Progenitor cell of endocrine pancreas (in vitro differentiated cells): ENCODE measurements at regions not wholly inside any gene's neighbourhood (a gene's known extent, or its start where the extent isn't known, plus 50 kb on each side); places are given as distances from the start of the nearest gene placed in this dataset.

Experiments
- DNase-seq: peaks from one replicate; pipeline ENCODE4 v3.0.0; 2021; ENCODE audit warnings: low spot score; ENCODE audit not compliant: unreplicated experiment
- H3K27ac Mint-ChIP-seq: 2 replicates; pipeline ENCODE4 v1.8.0; 2021; ENCODE audit warnings: mild to moderate bottlenecking, moderate library complexity, mixed read lengths
- H3K27me3 Mint-ChIP-seq: 2 replicates; pipeline ENCODE4 v1.8.0; 2021; ENCODE audit warnings: mixed read lengths
- H3K36me3 Mint-ChIP-seq: 2 replicates; pipeline ENCODE4 v1.8.0; 2022; ENCODE audit warnings: mixed read lengths; ENCODE audit not compliant: insufficient read depth
- H3K4me1 Mint-ChIP-seq: 2 replicates; pipeline ENCODE4 v1.8.0; 2021; ENCODE audit warnings: low read depth, mixed read lengths
- H3K4me3 Mint-ChIP-seq: 2 replicates; pipeline ENCODE4 v1.8.0; 2021; ENCODE audit warnings: low read depth, mild to moderate bottlenecking, moderate library complexity, mixed read lengths
- H3K9me3 Mint-ChIP-seq: 2 replicates; pipeline ENCODE4 v1.8.0; 2021; ENCODE audit warnings: low read depth, mixed read lengths
- CTCF ChIP-seq: fragments of 200-600 bp; sonication (generic); IDR thresholded peaks from one replicate; pipeline ENCODE4 v1.5.0; 2021; ENCODE audit warnings: antibody characterized with exemption, mild to moderate bottlenecking; ENCODE audit not compliant: unreplicated experiment

DNA sequence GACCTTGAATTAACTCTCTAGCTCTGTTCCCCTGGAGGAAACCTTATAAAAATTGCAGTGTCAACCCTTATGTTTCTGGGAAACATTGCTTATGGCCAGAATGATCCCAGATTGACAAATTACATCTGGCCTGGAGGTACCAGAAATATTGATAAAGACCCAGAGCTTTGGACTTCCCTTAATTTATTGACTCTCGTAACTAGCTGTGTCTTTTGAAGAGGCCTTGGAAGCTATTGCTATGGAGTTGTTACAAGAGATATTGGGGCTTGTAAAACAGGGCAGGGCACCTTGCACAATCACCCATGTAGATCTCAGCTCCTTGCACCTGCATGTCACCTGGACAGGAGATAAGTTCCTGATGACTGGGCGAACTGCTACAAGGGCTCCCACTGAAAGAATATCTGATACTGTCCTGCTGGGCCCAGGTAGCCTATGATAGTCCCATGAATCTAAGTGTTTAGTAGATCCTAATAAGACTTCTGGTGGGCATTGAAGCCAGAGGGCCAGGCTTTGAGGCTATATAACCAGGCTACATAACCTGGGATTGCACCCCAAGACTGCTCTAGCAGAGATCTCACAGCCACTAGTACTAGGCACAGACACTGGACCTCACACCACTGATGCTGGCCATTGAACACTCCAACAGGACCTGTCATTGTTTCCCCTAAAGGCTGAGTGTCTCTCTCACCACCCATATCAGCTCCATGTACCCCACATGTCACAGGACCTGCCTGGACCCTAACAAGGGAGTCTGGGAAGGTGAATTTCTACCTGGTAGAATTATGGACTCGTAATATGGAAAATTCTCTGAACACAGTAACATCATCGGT is 135.7 kb upstream of the PWP1 start:
- H3K4me1 Mint-ChIP-seq: peaks cover 3% of the 10 kb centered on the region
- no peak overlapping the region for H3K27ac Mint-ChIP-seq
- peaks cover 6% of the 10 kb centered on the region for H3K27me3 Mint-ChIP-seq
- H3K36me3 Mint-ChIP-seq: no peaks in the 10 kb centered on the region
- H3K4me3 Mint-ChIP-seq: no peak overlapping the region
- no peak for TF ChIP-seq CTCF
- no peaks in the 10 kb centered on the region for H3K9me3 Mint-ChIP-seq
- DNase-seq: no peak

DNA sequence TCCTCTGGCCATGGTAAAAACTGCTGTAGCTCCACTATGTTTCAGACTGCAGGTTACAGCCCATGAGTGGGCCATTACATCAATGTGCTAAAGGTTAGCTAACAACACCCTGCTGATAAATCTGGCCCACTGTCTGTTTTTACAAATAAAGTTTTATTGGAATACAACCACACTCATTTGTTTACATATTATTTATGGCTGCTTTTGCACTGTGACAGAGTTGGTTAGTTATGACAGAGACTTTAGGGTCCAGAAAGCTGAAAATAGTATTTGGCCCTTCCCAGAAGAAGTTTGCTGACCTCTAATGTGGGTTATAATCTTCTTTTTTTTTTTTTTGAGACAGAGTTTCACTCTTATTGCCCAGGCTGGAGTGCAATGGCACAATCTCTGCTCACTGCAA is 134.2 kb upstream of the PWP1 start:
- Mint-ChIP-seq H3K36me3 (no peaks in the 10 kb centered on the region), H3K4me3 (no peak overlapping the region), H3K9me3 (no peaks in the 10 kb centered on the region), H3K27me3 (no peaks in the 10 kb centered on the region), H3K4me1 (no peaks in the 10 kb centered on the region), H3K27ac (no peak overlapping the region)
- no peak for TF ChIP-seq CTCF
- DNase-seq: no peak

DNA sequence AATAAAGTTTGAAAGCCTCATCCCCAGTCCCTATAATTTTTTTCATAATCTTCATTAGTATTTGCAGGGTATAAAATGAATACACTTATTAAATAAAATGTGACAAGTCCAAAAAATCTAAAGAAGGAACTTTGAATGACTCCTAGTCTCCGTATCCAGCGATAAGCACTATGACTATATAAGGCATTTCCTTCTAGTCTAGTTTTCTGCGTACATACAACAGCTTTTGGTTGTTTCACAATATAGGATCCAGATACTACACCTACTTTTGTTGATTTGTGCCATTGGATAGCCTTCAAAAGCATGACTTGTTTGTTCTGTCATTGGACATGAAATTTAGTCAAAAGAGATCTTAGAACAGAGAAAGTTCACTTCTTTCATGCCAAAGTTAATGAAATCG is 133.3 kb upstream of the PWP1 start:
- Mint-ChIP-seq H3K4me3 (no peak overlapping the region), H3K9me3 (no peaks in the 10 kb centered on the region), H3K36me3 (no peaks in the 10 kb centered on the region), H3K27ac (no peak overlapping the region), H3K4me1 (no peaks in the 10 kb centered on the region), H3K27me3 (no peaks in the 10 kb centered on the region)
- no peak for TF ChIP-seq CTCF
- DNase-seq: no peak

DNA sequence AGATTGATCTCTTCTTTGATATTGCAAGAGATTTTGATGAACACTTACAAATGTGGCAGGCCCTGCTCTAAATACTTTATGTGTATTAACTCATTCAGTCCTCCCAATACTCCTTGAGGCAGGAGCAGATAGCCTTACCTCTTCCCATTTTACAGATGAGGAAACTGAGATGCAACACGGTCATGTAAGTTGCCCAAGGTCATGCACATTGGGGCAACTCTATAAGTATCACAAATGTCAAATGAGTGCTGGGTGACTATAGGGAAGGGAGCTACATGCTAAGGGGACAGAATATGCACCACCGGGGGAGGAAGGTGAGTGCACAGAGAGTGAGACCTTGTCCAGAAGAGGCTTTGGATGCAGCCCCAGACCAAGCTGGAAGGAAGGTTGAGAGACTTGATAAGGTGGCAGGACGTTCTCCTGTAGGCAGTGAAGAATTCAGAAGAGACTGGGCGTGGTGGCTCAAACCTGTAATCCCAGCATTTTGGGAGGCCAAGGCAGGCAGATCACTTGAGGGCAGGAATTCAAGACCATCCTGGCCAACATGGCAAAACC is 132.3 kb upstream of the PWP1 start:
- Mint-ChIP-seq H3K9me3 (no peaks in the 10 kb centered on the region), H3K4me3 (no peak overlapping the region), H3K27ac (no peak overlapping the region), H3K27me3 (no peaks in the 10 kb centered on the region), H3K4me1 (no peaks in the 10 kb centered on the region), H3K36me3 (no peaks in the 10 kb centered on the region)
- TF ChIP-seq CTCF: no peak
- no peak for DNase-seq

- H3K9me3 Mint-ChIP-seq: no peaks in the 10 kb centered on the region
- TF ChIP-seq CTCF: no peak
- no peak overlapping the region for H3K4me3 Mint-ChIP-seq
- no peaks in the 10 kb centered on the region for H3K27me3 Mint-ChIP-seq
- DNase-seq: no peak
- H3K4me1 Mint-ChIP-seq: no peaks in the 10 kb centered on the region
- H3K36me3 Mint-ChIP-seq: no peaks in the 10 kb centered on the region
- H3K27ac Mint-ChIP-seq: no peak overlapping the region
Observed at GRCh38 chr12:107554941-107555340, 130.7 kb upstream of the PWP1 start.
